K562 (cell line): ENCODE measurements at regions not wholly inside any gene's neighbourhood (a gene's known extent, or its start where the extent isn't known, plus 50 kb on each side); places are given as distances from the start of the nearest gene placed in this dataset.

Source experiments
- ATAC-seq: fragments of 200-7000 bp; cut with Tn5 transposase; 3 replicates; pipeline ENCODE4 v1.9.1; 2020; ENCODE audit warnings: moderate library complexity
- BruUV-seq: library from RNA; stranded (reverse); fragments of 400-500 nt; replicated peaks from 2 replicates; lab custom pipeline; 2021; lab: Mats Ljungman, UMichigan
- CTCF ChIA-PET: fragments of 300-600 bp; formaldehyde crosslinking; extraction: SDS; loops from one replicate; lab custom pipeline; 2021; ENCODE audit warnings: low intra/inter-chr PET ratio; lab: Yijun Ruan, JAX
- POLR2A ChIA-PET: fragments of 300-600, 350-650 bp; sonication (Branson Sonifier 250); formaldehyde crosslinking; extraction: SDS; loops from one replicate; lab custom pipeline; 2021; ENCODE audit warnings: antibody characterized with exemption, inconsistent platforms; lab: Yijun Ruan, JAX
- DNase-seq, 4 experiments: peaks; one replicate each; pipeline versions ENCODE4 v3.0.0 to v3.0.0-alpha.2; 2011 to 2018; ENCODE audit warnings: low spot score in 3 of 4, mixed read lengths in 3 of 4; ENCODE audit errors: extremely low read depth in 1 of 4
- FAIRE-seq: peaks from 2 replicates; lab custom pipeline; 2011; peaks lifted over from hg19 to GRCh38; lab: Jason Lieb, UNC
- H2AFZ ChIP-seq: 2 replicates; pipeline ENCODE4 v1.6.0; 2011; ENCODE audit warnings: low read depth, low read length, control low read depth, inconsistent platforms
- H3K27ac ChIP-seq: fragments of 200-600 bp; 3 replicates; pipeline ENCODE4 v1.8.0; 2011; ENCODE audit warnings: low read depth, mild to moderate bottlenecking, control low read depth, inconsistent platforms, low read length, moderate library complexity, mixed read lengths; ENCODE audit errors: extremely low read depth
- H3K27me3 ChIP-seq, 2 experiments: fragments of 300-600 bp in 1 of 2; 2 replicates in 1 of 2; 3 replicates in 1 of 2; pipeline versions ENCODE4 v1.6.0 to v1.8.0; 2011; ENCODE audit warnings: inconsistent platforms in 2 of 2, low read length in 2 of 2, mild to moderate bottlenecking in 1 of 2, mixed read lengths in 1 of 2, moderate library complexity in 1 of 2; ENCODE audit not compliant: control insufficient read depth in 2 of 2, insufficient read depth in 2 of 2
- H3K36me3 ChIP-seq: fragments of 300-600 bp; 3 replicates; pipeline ENCODE4 v1.8.0; 2011; ENCODE audit warnings: mild to moderate bottlenecking, low read length, inconsistent platforms; ENCODE audit not compliant: control insufficient read depth, insufficient read depth
- H3K4me1 ChIP-seq, 2 experiments: fragments of 200-600 bp in 1 of 2; replicated peaks in 1 of 2; 2 replicates in 1 of 2; 3 replicates in 1 of 2; pipeline versions ENCODE4 v1.5.1 to v1.8.0; 2011; ENCODE audit warnings: inconsistent platforms in 2 of 2, low read length in 2 of 2, mild to moderate bottlenecking in 1 of 2, mixed read lengths in 1 of 2, moderate library complexity in 1 of 2; ENCODE audit not compliant: control insufficient read depth in 2 of 2, insufficient read depth in 2 of 2
- H3K4me2 ChIP-seq: 2 replicates; pipeline ENCODE4 v1.6.1; 2011; ENCODE audit warnings: low read length, control low read depth, inconsistent platforms, mixed read lengths; ENCODE audit not compliant: insufficient read depth
- H3K4me3 ChIP-seq: fragments of 200-600 bp; sonication (generic), shearing (Covaris generic); 2 replicates; pipeline ENCODE4 v1.5.1; 2016; ENCODE audit warnings: control low read depth, inconsistent platforms
- H3K79me2 ChIP-seq: fragments of 200-600 bp; 3 replicates; pipeline ENCODE4 v1.8.0; 2011; ENCODE audit warnings: low read length, inconsistent platforms; ENCODE audit not compliant: control insufficient read depth, insufficient read depth
- H3K9ac ChIP-seq, 2 experiments: 2 replicates each; pipeline versions ENCODE4 v1.6.0 to v1.6.1; 2011; ENCODE audit warnings: low read depth in 2 of 2, low read length in 2 of 2, control low read depth in 1 of 2, inconsistent platforms in 1 of 2, mild to moderate bottlenecking in 1 of 2, mixed read lengths in 1 of 2; ENCODE audit not compliant: insufficient read depth in 1 of 2
- H3K9me1 ChIP-seq: one replicate; pipeline ENCODE4 v1.6.0; 2011; ENCODE audit warnings: inconsistent platforms, mild to moderate bottlenecking, low read length, moderate library complexity; ENCODE audit not compliant: control insufficient read depth, insufficient read depth
- H3K9me3 ChIP-seq: replicated peaks from 2 replicates; pipeline ENCODE4 v1.5.1; 2011; ENCODE audit warnings: low read depth, low read length, inconsistent platforms; ENCODE audit not compliant: control insufficient read depth, insufficient read depth
- H4K20me1 ChIP-seq: replicated peaks from 2 replicates; pipeline ENCODE4 v1.6.1; 2011; ENCODE audit warnings: low read length, inconsistent platforms, mixed read lengths; ENCODE audit not compliant: control insufficient read depth, insufficient read depth
- BMI1 ChIP-seq: fragments of 150-350 bp; IDR thresholded peaks from 2 replicates; pipeline ENCODE4 v1.6.1; 2014; ENCODE audit warnings: low read length
- CEBPB ChIP-seq: fragments of 450-650 bp; IDR thresholded peaks from 2 replicates; pipeline ENCODE4 v1.6.1; 2016; ENCODE audit warnings: missing genetic modification characterization, missing compliant biosample characterization
- COPS2 ChIP-seq: fragments of 450-650 bp; conservative IDR thresholded peaks from 2 replicates; pipeline ENCODE4 v1.6.1; 2016; ENCODE audit warnings: mild to moderate bottlenecking, moderate library complexity
- CREBBP ChIP-seq: IDR thresholded peaks from one replicate; pipeline ENCODE4 v1.6.1; 2012; ENCODE audit warnings: low read depth, mild to moderate bottlenecking, control low read depth, inconsistent platforms, low read length
- E2F1 ChIP-seq: sonication (generic); formaldehyde crosslinking; IDR thresholded peaks from 2 replicates; pipeline ENCODE4 v1.8.1; 2023; ENCODE audit warnings: mild to moderate bottlenecking, missing genetic modification reagents, moderate library complexity
- ESRRA ChIP-seq: fragments of 450-650 bp; IDR thresholded peaks from 2 replicates; pipeline ENCODE4 v1.6.1; 2014; ENCODE audit warnings: low read depth, mild to moderate bottlenecking, moderate library complexity, borderline replicate concordance
- IRF9 ChIP-seq: fragments of 450-650 bp; IDR thresholded peaks from 2 replicates; pipeline ENCODE4 v1.6.1; 2016; ENCODE audit warnings: missing biosample characterization, missing genetic modification characterization
- MYBL2 ChIP-seq, 2 experiments: fragments of 450-650 bp in 1 of 2; sonication (generic) in 1 of 2; formaldehyde crosslinking in 1 of 2; IDR thresholded peaks; 2 replicates each; pipeline versions ENCODE4 v1.6.1 to v1.8.1; 2017 to 2022; ENCODE audit warnings: borderline replicate concordance in 1 of 2, inconsistent platforms in 1 of 2, low read depth in 1 of 2, mild to moderate bottlenecking in 1 of 2, missing genetic modification reagents in 1 of 2, moderate library complexity in 1 of 2
- NR1H2 ChIP-seq: sonication (generic); formaldehyde crosslinking; IDR thresholded peaks from 2 replicates; pipeline ENCODE4 v1.4.0; 2020; ENCODE audit warnings: mild to moderate bottlenecking, missing genetic modification reagents
- POLR2H ChIP-seq: IDR thresholded peaks from 2 replicates; pipeline ENCODE4 v1.6.1; 2016; ENCODE audit warnings: missing genetic modification characterization, low read depth, mild to moderate bottlenecking, control low read depth, missing compliant biosample characterization, moderate library complexity
- U2AF1 ChIP-seq: fragments of 200-400 bp; formaldehyde crosslinking; optimal IDR thresholded peaks from 2 replicates; pipeline ENCODE3; 2017; ENCODE audit warnings: mild to moderate bottlenecking, low read depth, low read length, moderate library complexity
- ZNF165 ChIP-seq: fragments of 250-450 bp; sonication (Bioruptor Pico); IDR thresholded peaks from 2 replicates; pipeline ENCODE4 v1.4.0; 2020; ENCODE audit warnings: borderline replicate concordance
- ZNF224 ChIP-seq: sonication (generic); formaldehyde crosslinking; IDR thresholded peaks from 2 replicates; pipeline ENCODE4 v1.8.0; 2022; ENCODE audit warnings: mild to moderate bottlenecking, missing genetic modification reagents
- WGBS: fragments of 100-300 bp; shearing (Covaris generic); methylation state at CpG from one replicate; pipeline ENCODE4 v1.1.6; 2016; ENCODE audit warnings: low coverage, mixed read lengths; ENCODE audit not compliant: insufficient coverage; ENCODE audit errors: missing lambda C conversion rate; 5-methylcytosine and 5-hydroxymethylcytosine counted together
- in situ Hi-C: fragments of 300-500 bp; cut with MboI; formaldehyde crosslinking; loops from 4 replicates; pipeline ENCODE4 v1.15.0; 2018; ENCODE audit warnings: inconsistent platforms, mixed read lengths
- intact Hi-C: fragments of 100-400 bp; cut with micrococcal nuclease; formaldehyde crosslinking; loops from 2 replicates; pipeline ENCODE4 v1.14.2; 2022

GRCh38 chr2:121034551-121034950 is 250.5 kb downstream of the TFCP2L1 start (continued):
- no peak for TF ChIP-seq IRF9
- TF ChIP-seq ZNF165 (CRISPR knock-in tag) = no peak
- TF ChIP-seq MYBL2 (IDR thresholded peaks at IDR 0.05; ENCODE audit: low read depth) = no peak
- TF ChIP-seq MYBL2 (CRISPR knock-in tag; IDR thresholded peaks at IDR 0.05; ENCODE audit: borderline replicate concordance) = no peak
- no peak for TF ChIP-seq POLR2H (tag)
- no peak for TF ChIP-seq E2F1 (CRISPR knock-in tag)
- TF ChIP-seq COPS2 = no peak

- H3K79me2 ChIP-seq = no peaks in the 10 kb centered on the region
- intact Hi-C loops (no loop called here), in situ Hi-C loops (no loop called here)
- WGBS = 0% methylated on average over 2 of the region's 2 CpGs
- FAIRE-seq (no peak), DNase-seq (no peak), ATAC-seq (no peak)
- H3K36me3 ChIP-seq = no peaks in the 10 kb centered on the region
- peaks cover 3% of the 10 kb centered on the region for H3K9me1 ChIP-seq
- TF ChIP-seq NR1H2 (CRISPR knock-in tag) (no peak), ZNF224 (CRISPR knock-in tag) (no peak), ESRRA (no peak), COPS2 (no peak), U2AF1 (no peak), CREBBP (no peak), BMI1 (no peak), CEBPB (tag) (no peak)
- H3K4me1 ChIP-seq = no peaks in the 10 kb centered on the region
- no peaks in the 10 kb centered on the region for H3K9me3 ChIP-seq
- peaks cover 14 to 48% of the 10 kb centered on the region in 2 experiments; a peak in 4 of 5 replicates for H3K27me3 ChIP-seq
- ChIA-PET CTCF (no interaction called here), POLR2A (interaction anchor here (0.8 kb wide), 1 partner anchor 8 kb away, joined by 3 read pairs; no protein-coding TSS in a partner anchor)
- H3K9ac ChIP-seq = no peak overlapping the region
- H3K4me2 ChIP-seq = no peak overlapping the region
- no peak overlapping the region for H2AFZ ChIP-seq
- H4K20me1 ChIP-seq = 0 out of 2 replicates have a peak, but pooled peaks cover 6% of the 10 kb centered on the region
- no peak overlapping the region for H3K27ac ChIP-seq
- no peak overlapping the region for H3K4me3 ChIP-seq
- no TSS peak for BruUV-seq
Observed at GRCh38 chr2:121036226-121036692, 248.7 kb downstream of the TFCP2L1 start.
